Vagina (tissue), 2 donors: ENCODE measurements at regions not wholly inside any gene's neighbourhood (a gene's known extent, or its start where the extent isn't known, plus 50 kb on each side); places are given as distances from the start of the nearest gene placed in this dataset.

ENCODE experiments used
- POLR2A ChIP-seq, 2 donors: fragments of 450-650 bp; IDR thresholded peaks; one replicate each; pipeline ENCODE4 v1.6.1; 2017; ENCODE audit warnings: antibody characterized with exemption in 2 of 2, mild to moderate bottlenecking in 2 of 2, moderate library complexity in 2 of 2
- POLR2AphosphoS5 ChIP-seq, 2 donors: sonication (generic); formaldehyde crosslinking; IDR thresholded peaks; one replicate each; pipeline ENCODE4 v1.9.0; 2017; ENCODE audit warnings: antibody characterized with exemption in 2 of 2, mild to moderate bottlenecking in 2 of 2, low read depth in 1 of 2; ENCODE audit not compliant: insufficient read depth in 1 of 2
- TF ChIP-seq, protein P1 (sequence below), 3 experiments: fragments of 450-650 bp in 2 of 3; fragments of 200-600 bp in 1 of 3; sonication (generic) in 1 of 3; IDR thresholded peaks; one replicate each; pipeline ENCODE4 v1.5.1; 2017 to 2019; ENCODE audit warnings: antibody characterized with exemption in 3 of 3, mild to moderate bottlenecking in 2 of 3, moderate library complexity in 2 of 3

DNA sequence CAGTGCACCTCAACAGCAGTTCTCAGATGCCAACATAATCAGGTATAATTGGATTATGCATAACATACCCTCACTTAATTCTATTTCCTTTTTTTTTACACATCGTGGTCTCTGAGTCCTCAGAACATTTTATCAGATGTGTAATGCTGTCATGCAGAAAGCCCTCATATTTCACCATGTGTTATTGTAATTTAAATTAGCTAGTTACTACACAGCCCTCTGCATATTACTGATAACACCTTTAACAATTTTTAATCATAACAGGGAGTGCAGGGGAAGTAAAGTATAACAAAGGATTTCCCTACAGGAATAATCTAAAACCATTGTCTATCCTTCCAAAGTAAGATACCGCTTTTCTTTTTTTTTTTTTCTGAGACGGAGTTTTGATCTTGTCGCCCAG lies 91.9 kb upstream of the CCDC28A start:
- TF ChIP-seq, protein P1, sequence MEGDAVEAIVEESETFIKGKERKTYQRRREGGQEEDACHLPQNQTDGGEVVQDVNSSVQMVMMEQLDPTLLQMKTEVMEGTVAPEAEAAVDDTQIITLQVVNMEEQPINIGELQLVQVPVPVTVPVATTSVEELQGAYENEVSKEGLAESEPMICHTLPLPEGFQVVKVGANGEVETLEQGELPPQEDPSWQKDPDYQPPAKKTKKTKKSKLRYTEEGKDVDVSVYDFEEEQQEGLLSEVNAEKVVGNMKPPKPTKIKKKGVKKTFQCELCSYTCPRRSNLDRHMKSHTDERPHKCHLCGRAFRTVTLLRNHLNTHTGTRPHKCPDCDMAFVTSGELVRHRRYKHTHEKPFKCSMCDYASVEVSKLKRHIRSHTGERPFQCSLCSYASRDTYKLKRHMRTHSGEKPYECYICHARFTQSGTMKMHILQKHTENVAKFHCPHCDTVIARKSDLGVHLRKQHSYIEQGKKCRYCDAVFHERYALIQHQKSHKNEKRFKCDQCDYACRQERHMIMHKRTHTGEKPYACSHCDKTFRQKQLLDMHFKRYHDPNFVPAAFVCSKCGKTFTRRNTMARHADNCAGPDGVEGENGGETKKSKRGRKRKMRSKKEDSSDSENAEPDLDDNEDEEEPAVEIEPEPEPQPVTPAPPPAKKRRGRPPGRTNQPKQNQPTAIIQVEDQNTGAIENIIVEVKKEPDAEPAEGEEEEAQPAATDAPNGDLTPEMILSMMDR (IDR thresholded peaks at IDR 0.05) = no peak
- TF ChIP-seq POLR2A (IDR thresholded peaks at IDR 0.05) (no peak), POLR2AphosphoS5 (IDR thresholded peaks at IDR 0.05; ENCODE audit: insufficient read depth in 1 of 2, low read depth in 1 of 2) (no peak)
